HG02970 (cell line): ENCODE measurements at regions not wholly inside any gene's neighbourhood (a gene's known extent, or its start where the extent isn't known, plus 50 kb on each side); places are given as distances from the start of the nearest gene placed in this dataset.
"Not testable (repeated sequence)": the region's sequence is repeated elsewhere in the genome, so short reads cannot be mapped to it uniquely, and the experiment has no call there.

ENCODE experiments used
- ATAC-seq: cut with Tn5 transposase; IDR thresholded peaks from one replicate; pipeline ENCODE4 v1.9.1; 2021; ENCODE audit warnings: mild to moderate bottlenecking, moderate library complexity, moderate number of reproducible peaks; ENCODE audit not compliant: unreplicated experiment, low FRiP score

DNA sequence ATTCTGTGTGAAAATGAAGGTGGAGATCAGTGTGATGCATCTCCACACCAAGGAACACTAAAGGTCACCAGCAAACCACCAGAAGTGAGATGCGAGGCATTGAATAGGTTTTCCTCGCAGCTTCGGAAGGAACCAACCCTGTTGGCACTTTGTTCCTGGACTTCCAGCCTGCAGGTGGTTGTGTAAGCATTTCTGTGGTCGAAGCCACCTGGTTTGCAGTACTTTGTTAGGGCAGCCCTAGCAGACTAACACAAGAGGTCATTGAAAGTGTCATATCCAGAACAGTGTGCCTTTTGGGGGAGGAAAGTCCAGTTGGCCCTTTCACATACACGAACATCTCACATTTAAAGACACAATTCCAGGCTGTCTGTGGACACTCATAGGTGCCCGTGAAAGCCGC is 237.2 kb upstream of the PLGLB1 start:
- ATAC-seq: not testable (repeated sequence)

DNA sequence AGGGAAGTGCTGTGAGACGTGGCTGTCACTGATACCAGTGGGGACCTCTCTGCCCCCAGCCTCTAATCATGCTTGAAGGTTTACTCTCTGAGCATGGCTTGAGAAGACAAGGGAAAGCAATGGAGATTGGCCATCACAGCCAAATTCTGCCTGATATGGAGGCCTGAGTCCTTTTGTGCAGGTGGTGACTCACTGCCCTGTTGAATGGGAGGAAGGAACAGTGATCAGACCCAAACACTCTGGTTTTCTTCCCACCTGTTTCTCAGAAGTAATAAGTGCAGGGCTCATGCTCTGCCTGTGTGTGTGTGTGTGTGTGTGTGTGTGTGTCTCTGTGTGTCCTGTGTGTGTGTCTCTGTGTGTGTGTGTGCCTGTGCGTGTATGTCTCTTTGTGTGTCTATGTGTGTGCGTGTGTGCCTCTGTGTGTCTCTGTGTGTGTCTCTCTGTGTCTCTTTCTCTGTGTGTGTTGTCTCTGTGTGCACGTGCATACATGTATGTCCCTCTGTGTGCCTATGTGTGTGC is 240.6 kb upstream of the PLGLB1 start:
- ATAC-seq: not testable (repeated sequence)

GRCh38 chr2:87263868-87264518 is 242.3 kb upstream of the PLGLB1 start:
- not testable (repeated sequence) for ATAC-seq

GRCh38 chr2:87275192-87275591 is 253.5 kb upstream of the PLGLB1 start:
- not testable (repeated sequence) for ATAC-seq

DNA sequence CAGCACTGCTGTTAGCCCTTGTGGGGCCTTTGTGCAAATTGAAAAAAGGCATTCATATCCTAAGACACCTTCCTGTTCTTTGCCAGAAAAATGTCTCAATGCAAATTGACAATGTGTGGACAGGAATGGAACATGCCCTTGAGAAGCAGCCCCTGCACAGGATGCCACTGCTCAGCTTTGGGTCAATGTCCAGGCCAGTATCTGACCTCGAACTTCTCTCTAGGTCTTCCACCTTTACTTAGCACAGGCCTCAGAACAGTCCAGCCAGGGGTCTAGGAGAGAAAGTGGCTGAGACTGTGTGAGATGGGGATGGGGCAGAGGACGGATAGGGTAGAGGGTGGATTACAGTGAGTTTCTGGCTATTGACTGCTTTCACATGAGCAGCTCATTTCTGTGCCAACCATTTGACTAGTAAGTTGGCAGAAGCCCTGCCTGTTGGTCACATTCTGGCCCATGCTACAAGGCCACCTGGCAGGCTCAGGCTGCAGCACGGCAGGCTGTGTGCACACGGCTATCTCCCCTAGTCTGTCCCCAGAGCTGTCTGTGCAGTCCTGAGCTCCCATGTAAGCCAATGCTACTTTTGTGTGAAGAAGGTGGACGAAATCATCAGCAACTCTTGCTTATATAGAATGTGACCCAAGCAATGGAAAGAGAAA is 254.5 kb upstream of the PLGLB1 start:
- ATAC-seq: not testable (repeated sequence)

GRCh38 chr2:87276673-87277072 is 255.0 kb upstream of the PLGLB1 start:
- ATAC-seq: not testable (repeated sequence)

GRCh38 chr2:87277734-87278133 is 256.1 kb upstream of the PLGLB1 start:
- ATAC-seq: not testable (repeated sequence)

DNA sequence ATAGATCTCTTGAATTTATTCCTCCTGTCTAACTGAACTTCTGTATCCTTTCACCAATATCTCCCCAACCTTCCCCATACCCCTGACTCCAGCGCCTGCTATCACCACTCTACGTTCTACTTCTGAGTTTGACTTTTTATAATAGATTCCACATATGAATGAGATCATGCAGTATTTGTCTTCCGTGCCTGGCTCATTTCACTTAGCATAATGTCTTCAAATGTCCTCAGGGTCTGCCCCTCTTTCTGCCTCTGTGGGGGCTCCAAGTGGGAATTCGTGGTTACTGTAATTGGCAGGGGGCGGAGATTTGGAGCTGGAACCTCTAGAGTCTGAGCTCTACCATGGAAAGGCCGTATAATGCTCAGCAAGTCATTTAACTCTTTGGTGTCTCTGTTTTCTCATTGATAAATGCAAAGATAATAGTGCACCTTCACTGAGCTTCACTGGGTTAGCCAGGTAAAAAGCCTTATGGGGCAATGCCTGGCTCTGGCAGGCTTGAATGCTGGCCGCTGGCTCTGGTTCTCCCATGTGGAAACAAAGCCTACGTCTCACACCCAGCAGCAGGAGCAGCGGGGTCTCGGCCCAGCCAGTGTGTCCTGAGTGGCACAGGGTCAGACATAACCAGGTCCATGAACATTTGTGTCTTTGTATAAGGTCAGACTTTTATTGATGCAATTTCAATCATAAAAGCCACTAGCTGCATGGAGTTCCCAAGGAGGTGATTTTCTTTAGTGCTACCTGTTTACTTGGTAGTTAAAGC is 259.1 kb upstream of the PLGLB1 start:
- ATAC-seq: not testable (repeated sequence)

- ATAC-seq: not testable (repeated sequence)
These were observed 262.3 kb upstream of the PLGLB1 start for GRCh38 chr2:87283735-87284470.

DNA sequence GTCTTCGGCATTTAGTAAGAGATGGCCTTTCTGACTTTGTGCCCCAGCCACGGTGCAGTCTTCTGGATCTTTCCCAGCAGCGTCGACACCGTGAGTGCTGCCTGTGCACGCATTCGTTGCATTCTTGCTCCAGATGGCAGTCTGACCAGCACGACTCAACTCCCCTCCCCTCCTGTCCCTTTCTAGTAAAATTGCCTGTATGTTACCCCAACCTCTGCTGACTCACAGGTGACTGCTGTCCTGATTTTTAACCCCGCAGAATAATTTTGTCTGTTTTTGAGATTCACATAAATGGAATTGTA is 262.8 kb upstream of the PLGLB1 start:
- not testable (repeated sequence) for ATAC-seq

DNA sequence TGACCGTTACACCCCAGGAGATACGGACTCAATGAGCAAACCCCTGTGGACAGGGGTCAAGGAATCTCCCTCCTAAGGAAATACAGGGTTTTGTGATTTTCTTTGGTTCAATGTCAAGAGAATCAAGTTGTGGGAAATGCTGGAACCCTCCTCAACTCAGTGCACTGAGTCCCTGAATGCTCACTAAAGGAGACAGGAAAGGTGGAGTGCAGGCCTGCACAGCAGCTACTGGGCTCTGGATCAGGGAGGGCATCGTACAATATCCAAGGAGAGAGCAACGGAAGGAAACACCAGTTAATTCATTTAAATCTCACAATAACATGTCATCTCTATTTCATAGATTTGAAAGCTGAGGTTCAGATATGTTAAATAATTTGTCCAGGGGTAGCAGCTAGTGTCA is 263.5 kb upstream of the PLGLB1 start:
- ATAC-seq: not testable (repeated sequence)

- not testable (repeated sequence) for ATAC-seq
These were observed 269.1 kb upstream of the PLGLB1 start for GRCh38 chr2:87290566-87291307.

GRCh38 chr2:87291400-87292200 is 270.0 kb upstream of the PLGLB1 start:
- not testable (repeated sequence) for ATAC-seq

DNA sequence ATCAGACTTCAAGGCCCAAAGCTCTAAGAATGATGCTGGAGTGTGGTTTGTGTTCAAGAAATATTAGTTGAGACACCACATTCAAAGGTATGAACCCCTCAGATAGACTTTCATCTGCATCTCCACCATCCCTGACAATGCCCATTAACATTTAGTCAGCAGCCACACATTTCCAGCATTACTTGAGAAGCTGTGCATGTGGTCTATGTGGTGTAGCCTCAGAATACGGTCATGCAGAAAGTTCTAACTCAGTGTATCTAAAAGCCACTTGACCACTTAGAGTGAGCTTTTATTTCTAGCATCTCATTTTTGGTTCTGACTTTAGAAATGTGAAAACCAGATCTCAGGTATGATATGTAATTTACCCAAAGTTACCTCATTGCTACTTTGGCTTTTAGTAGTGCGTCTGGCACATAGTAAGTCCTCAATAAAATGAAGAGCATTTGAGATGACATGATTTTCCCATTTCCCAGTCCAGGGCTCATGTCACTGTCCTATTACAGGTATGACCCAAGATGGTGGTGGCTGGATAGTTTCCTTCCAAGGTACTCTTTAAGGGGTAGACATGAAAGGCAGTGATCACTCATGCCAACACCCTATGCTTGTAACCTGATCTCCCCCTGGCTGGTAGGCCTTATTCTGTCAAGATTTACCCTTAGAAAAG is 272.4 kb upstream of the PLGLB1 start:
- not testable (repeated sequence) for ATAC-seq

DNA sequence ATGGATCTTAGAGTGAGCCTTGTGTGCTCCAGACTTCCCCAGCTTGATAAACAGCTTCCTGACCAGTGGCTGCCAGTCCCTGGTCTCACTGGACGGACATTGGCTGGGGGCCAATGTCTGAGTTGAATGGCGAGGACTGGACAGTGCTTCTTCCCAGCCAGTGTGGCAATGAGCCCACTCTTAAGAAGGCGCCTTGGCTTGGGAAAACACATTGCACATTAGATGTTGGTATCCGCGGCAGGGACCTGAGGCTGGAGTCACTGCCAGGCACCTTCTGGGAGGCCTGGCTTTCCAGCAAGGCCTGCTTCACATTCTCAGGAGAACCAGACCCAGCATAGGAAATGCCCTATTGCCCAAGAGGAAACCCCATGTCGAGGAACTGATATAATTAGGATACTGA is 273.5 kb upstream of the PLGLB1 start:
- not testable (repeated sequence) for ATAC-seq

- ATAC-seq: not testable (repeated sequence)
These were observed 279.7 kb upstream of the PLGLB1 start for GRCh38 chr2:87301349-87301748.

- ATAC-seq: not testable (repeated sequence)
These were observed 280.2 kb upstream of the PLGLB1 start for GRCh38 chr2:87301871-87302270.

DNA sequence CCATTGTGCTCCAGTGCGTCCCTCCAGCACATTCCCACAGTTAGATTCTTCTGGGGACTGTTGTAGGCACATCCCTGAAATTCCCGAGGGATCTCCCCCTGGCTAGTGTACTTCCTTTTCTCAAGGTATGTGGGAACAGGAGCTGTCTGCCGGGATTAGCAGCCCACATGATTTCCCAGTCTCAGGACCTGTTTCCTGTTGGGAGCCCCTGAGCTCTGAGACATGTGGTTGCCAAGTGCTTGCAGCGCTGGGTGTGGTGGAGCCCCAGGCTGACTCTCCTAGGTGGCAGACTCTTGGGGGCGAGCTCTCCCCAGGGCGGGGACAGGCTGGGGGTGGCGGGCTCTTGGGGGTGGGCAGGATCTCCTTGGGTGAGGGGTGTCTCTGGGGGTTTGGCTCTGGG is 287.0 kb upstream of the PLGLB1 start:
- not testable (repeated sequence) for ATAC-seq

GRCh38 chr2:87309785-87310184 is 288.1 kb upstream of the PLGLB1 start:
- not testable (repeated sequence) for ATAC-seq
